MM.1S (cell line): ENCODE measurements at regions not wholly inside any gene's neighbourhood (a gene's known extent, or its start where the extent isn't known, plus 50 kb on each side); places are given as distances from the start of the nearest gene placed in this dataset.

Experiments used
- DNase-seq: peaks from one replicate; pipeline ENCODE4 v3.0.0-alpha.2; 2015
- H2AFZ ChIP-seq: fragments of 300-600 bp; sonication (generic); 2 replicates; pipeline ENCODE4 v1.6.0; 2016; ENCODE audit warnings: antibody characterized with exemption, low read length
- H3F3A ChIP-seq: fragments of 300-600 bp; sonication (generic); 2 replicates; pipeline ENCODE4 v1.6.1; 2016; ENCODE audit warnings: mild to moderate bottlenecking, antibody characterized with exemption, low read length, moderate library complexity, mixed read lengths; ENCODE audit not compliant: insufficient read depth
- H3K27ac ChIP-seq: fragments of 300-600 bp; sonication (generic); 2 replicates; pipeline ENCODE4 v1.5.1; 2016; ENCODE audit warnings: mild to moderate bottlenecking, low read length
- H3K27me3 ChIP-seq: fragments of 300-600 bp; sonication (generic); replicated peaks from 2 replicates; pipeline ENCODE4 v1.6.0; 2016; ENCODE audit warnings: low read length; ENCODE audit not compliant: insufficient read depth
- H3K36me3 ChIP-seq: fragments of 300-600 bp; sonication (generic); replicated peaks from 2 replicates; pipeline ENCODE4 v1.6.1; 2016; ENCODE audit warnings: mild to moderate bottlenecking, low read length, mixed read lengths; ENCODE audit not compliant: insufficient read depth
- H3K4me1 ChIP-seq: fragments of 300-600 bp; sonication (generic); 2 replicates; pipeline ENCODE4 v1.6.1; 2016; ENCODE audit warnings: low read length, mixed read lengths
- H3K4me2 ChIP-seq: fragments of 300-600 bp; sonication (generic); 2 replicates; pipeline ENCODE4 v1.6.0; 2016; ENCODE audit warnings: low read depth, low read length
- H3K4me3 ChIP-seq: fragments of 300-600 bp; sonication (generic); 2 replicates; pipeline ENCODE4 v1.5.1; 2016; ENCODE audit warnings: low read length, mixed read lengths
- H3K79me2 ChIP-seq: fragments of 300-600 bp; sonication (generic); 2 replicates; pipeline ENCODE4 v1.6.1; 2016; ENCODE audit warnings: mixed run types, low read length, mixed read lengths
- H3K9ac ChIP-seq: fragments of 300-600 bp; sonication (generic); 2 replicates; pipeline ENCODE4 v1.6.1; 2016; ENCODE audit warnings: low read length, mixed read lengths
- H3K9me2 ChIP-seq: fragments of 300-600 bp; sonication (generic); replicated peaks from 2 replicates; pipeline ENCODE4 v1.6.1; 2016; ENCODE audit warnings: mild to moderate bottlenecking, low read length, mixed read lengths; ENCODE audit not compliant: insufficient read depth
- H3K9me3 ChIP-seq: fragments of 300-600 bp; sonication (generic); replicated peaks from 2 replicates; pipeline ENCODE4 v1.6.1; 2016; ENCODE audit warnings: mild to moderate bottlenecking, low read length, mixed read lengths; ENCODE audit not compliant: insufficient read depth
- H4K20me1 ChIP-seq: fragments of 300-600 bp; sonication (generic); 2 replicates; pipeline ENCODE4 v1.6.1; 2016; ENCODE audit warnings: mild to moderate bottlenecking, low read length, moderate library complexity, mixed read lengths; ENCODE audit not compliant: insufficient read depth
- EZH2 ChIP-seq: fragments of 300-600 bp; sonication (generic); optimal IDR thresholded peaks from 2 replicates; pipeline ENCODE3; 2017; ENCODE audit warnings: low read depth, mild to moderate bottlenecking, antibody characterized with exemption, low read length, mixed read lengths
- EZH2phosphoT487 ChIP-seq: fragments of 300-600 bp; sonication (generic); IDR thresholded peaks from 2 replicates; pipeline ENCODE4 v1.6.1; 2018; ENCODE audit warnings: antibody characterized with exemption, low read length
- TF ChIP-seq, protein P1 (sequence below): fragments of 300-600 bp; sonication (generic); IDR thresholded peaks from 2 replicates; pipeline ENCODE4 v1.5.1; 2016; ENCODE audit warnings: antibody characterized with exemption, low read length, mixed read lengths

DNA sequence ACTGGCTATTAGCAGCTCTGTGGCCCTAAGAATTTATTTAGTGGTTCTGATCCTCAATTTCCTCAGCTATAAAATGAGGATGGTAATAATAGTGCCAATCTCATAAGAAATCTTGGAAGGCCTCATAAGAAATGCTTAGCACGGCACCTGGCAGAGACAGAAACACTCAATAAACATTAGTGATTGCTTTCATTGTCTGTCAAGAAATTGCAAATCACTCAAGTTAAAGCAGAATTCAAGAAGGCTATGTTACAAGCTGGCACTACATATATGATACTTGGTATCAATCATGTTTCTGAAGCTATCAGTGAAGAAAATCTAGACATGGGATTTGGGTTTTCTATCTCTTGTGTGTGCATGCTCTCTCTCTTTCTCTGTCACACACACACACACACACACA, 267.7 kb upstream of the KCNIP4 start:
- Histone ChIP-seq H3K4me3 (no peak overlapping the region), H3K27ac (no peak overlapping the region), H3K4me1 (no peaks in the 10 kb centered on the region), H3K9ac (no peak overlapping the region), H3F3A (no peaks in the 10 kb centered on the region), H3K36me3 (no peaks in the 10 kb centered on the region), H2AFZ (no peak overlapping the region), H3K9me2 (no peaks in the 10 kb centered on the region), H3K4me2 (no peak overlapping the region), H3K9me3 (no peaks in the 10 kb centered on the region), H3K79me2 (no peaks in the 10 kb centered on the region), H4K20me1 (no peaks in the 10 kb centered on the region), H3K27me3 (no peaks in the 10 kb centered on the region)
- no peak for DNase-seq
- no peak for TF ChIP-seq EZH2phosphoT487
- TF ChIP-seq, protein P1, sequence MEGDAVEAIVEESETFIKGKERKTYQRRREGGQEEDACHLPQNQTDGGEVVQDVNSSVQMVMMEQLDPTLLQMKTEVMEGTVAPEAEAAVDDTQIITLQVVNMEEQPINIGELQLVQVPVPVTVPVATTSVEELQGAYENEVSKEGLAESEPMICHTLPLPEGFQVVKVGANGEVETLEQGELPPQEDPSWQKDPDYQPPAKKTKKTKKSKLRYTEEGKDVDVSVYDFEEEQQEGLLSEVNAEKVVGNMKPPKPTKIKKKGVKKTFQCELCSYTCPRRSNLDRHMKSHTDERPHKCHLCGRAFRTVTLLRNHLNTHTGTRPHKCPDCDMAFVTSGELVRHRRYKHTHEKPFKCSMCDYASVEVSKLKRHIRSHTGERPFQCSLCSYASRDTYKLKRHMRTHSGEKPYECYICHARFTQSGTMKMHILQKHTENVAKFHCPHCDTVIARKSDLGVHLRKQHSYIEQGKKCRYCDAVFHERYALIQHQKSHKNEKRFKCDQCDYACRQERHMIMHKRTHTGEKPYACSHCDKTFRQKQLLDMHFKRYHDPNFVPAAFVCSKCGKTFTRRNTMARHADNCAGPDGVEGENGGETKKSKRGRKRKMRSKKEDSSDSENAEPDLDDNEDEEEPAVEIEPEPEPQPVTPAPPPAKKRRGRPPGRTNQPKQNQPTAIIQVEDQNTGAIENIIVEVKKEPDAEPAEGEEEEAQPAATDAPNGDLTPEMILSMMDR = no peak
- TF ChIP-seq EZH2 = no peak

DNA sequence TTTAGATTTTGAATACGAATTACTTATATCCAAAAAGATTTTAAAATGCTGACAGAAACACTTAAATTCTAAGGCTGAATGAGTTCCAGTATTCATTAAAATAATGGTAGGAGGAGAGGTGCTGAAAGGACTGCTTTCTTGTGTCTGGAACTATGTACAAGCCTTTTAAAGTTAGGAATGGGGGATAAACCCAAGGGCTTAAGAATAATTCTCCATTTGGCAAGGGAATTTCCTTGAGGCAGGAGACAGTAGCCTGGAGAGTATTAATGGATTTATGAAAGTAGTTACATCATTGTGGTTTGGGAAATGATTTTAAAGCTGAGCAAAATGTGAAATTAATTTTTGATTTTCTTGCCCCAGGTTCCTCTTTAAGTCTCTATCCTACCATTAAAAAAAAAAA, 266.5 kb upstream of the KCNIP4 start:
- TF ChIP-seq EZH2phosphoT487 (no peak), EZH2 (no peak)
- TF ChIP-seq, protein P1 = no peak
- no peak overlapping the region for H3K9ac ChIP-seq
- no peaks in the 10 kb centered on the region for H3K9me2 ChIP-seq
- no peak for DNase-seq
- no peaks in the 10 kb centered on the region for H3K36me3 ChIP-seq
- no peaks in the 10 kb centered on the region for H4K20me1 ChIP-seq
- no peak overlapping the region for H3K4me3 ChIP-seq
- no peak overlapping the region for H3K27ac ChIP-seq
- no peaks in the 10 kb centered on the region for H3K9me3 ChIP-seq
- H3K4me2 ChIP-seq = no peak overlapping the region
- H3F3A ChIP-seq = no peaks in the 10 kb centered on the region
- no peaks in the 10 kb centered on the region for H3K27me3 ChIP-seq
- H2AFZ ChIP-seq = no peak overlapping the region
- H3K4me1 ChIP-seq = no peaks in the 10 kb centered on the region
- no peaks in the 10 kb centered on the region for H3K79me2 ChIP-seq

DNA sequence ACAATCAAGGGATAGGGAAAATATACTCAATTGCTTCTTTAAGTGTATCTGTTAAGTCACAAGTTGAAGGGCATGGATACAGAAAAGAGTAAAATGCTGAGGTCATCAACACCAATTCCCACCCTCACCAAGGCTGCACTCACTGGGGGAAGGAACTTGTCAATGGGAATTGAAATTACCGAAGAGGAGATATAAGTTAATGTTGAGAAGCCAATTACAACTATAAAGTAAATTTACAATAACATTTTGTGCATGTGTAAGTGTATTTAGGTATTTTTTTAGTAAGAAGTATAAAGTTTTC, 255.1 kb upstream of the KCNIP4 start:
- no peaks in the 10 kb centered on the region for H3K27me3 ChIP-seq
- TF ChIP-seq EZH2 = no peak
- TF ChIP-seq, protein P1 = no peak
- TF ChIP-seq EZH2phosphoT487 = no peak
- no peak overlapping the region for H3K27ac ChIP-seq
- H3K9ac ChIP-seq = no peak overlapping the region
- H3K9me2 ChIP-seq = no peaks in the 10 kb centered on the region
- no peaks in the 10 kb centered on the region for H3F3A ChIP-seq
- no peak for DNase-seq
- H4K20me1 ChIP-seq = no peaks in the 10 kb centered on the region
- no peaks in the 10 kb centered on the region for H3K9me3 ChIP-seq
- no peaks in the 10 kb centered on the region for H3K4me1 ChIP-seq
- H3K79me2 ChIP-seq = no peaks in the 10 kb centered on the region
- H3K4me2 ChIP-seq = no peak overlapping the region
- H2AFZ ChIP-seq = no peak overlapping the region
- H3K36me3 ChIP-seq = no peaks in the 10 kb centered on the region
- no peak overlapping the region for H3K4me3 ChIP-seq
